GM21786 (cell line): ENCODE measurements at regions not wholly inside any gene's neighbourhood (a gene's known extent, or its start where the extent isn't known, plus 50 kb on each side); places are given as distances from the start of the nearest gene placed in this dataset.
A peak's percentile ranks its signal among the peaks of the same experiment; 100 is the strongest.

Experiments used
- ATAC-seq: cut with Tn5 transposase; IDR thresholded peaks from one replicate; pipeline ENCODE4 v1.9.1; 2021; ENCODE audit not compliant: unreplicated experiment

DNA sequence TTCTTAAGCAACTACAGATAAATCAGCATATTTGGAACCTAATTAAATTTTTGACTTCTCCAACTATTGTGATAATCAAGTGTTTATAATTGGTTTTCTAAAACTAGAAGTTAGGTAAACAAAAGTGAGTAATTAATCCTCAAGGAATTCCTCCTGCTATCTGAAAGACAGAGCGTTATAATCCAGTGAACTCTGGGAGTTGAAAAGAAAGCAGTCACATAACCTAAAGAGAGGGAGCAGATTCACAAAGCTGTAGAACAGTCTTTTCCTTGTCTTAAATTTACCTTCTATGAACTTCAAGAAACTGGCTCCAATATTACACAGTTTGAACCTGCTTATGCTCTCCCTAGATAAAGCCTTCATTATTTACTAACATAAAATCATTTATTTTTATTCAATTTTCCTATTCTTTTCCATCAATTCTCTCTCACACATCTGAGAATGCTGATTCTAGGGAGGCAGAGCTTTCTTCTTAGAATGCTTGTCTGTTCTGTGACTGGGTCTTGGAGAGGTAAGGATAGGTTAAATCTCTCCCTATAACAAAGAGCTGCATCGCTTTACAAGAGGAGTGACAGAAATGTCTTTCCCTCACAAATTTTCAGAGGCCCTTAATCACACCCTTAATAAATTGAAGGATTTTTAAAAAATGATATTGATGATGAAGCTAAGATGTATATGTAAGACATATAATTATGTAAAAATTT, 132.8 kb downstream of the TUSC7 start:
- no peak for ATAC-seq

DNA sequence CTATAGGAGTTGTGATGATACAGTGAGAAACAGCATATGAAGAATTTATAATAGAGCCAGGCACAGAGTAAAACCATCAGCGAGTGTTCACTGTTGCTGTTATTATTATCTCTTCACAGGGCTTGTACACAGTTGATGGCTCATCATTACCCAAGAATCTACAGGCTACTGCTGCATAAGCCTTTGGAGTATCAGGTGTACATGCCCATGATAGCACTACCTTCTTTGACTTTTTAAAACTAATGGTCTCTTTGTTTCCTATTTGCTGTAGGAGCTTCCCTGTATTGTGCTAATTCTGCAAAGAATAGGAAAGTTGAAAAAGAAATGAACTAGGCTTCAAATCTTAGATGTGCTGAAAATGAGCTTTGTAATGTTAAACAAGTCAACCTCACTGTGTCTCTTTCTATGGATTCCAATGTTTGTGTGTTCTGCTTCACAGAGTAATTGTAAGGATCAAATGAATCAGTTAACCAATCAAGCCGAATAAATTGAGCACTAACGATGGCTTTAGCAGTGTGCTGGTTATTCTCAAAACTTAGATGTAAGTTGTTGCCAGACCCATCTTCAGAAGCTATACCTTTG, 138.8 kb downstream of the TUSC7 start:
- no peak for ATAC-seq

DNA sequence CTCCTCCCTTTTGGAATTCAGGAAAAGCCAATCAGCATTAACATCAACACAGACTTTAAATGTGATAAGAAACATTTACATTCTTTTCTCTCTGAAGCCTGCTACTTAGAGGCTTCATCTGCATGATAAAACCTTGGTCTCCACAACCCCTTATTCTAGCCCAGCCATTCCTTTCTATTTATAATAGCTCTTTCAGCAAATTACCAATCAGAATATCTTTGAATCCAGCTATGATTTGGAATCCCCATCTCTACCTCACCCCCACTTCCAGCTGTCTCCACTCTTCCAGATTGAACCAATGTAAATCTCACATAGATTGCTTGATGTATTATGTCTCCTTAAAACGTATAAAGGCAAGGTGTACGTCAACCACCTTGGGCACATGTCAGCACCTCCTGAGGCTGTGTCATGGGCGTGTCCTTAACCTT, 139.7 kb downstream of the TUSC7 start:
- ATAC-seq, result no peak

DNA sequence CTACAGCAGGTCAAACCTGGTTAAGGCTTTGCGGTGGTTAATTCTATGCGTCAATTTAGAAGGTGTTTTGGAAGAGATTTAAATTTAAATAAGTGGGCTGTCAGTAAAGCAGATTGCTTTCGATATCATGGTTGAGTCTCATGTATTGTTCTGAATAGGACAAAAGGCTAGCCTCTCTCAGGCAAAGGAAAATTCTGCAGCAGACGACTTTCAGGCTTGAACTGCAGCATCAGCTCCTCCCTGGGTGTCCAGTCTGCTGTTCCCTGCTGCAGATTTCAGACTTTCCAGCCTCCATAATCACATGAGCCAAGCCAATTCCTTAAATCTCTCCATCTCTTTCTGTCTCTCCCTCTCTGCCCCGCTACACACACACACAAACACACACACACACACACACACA, 143.2 kb downstream of the TUSC7 start:
- ATAC-seq, result no peak

DNA sequence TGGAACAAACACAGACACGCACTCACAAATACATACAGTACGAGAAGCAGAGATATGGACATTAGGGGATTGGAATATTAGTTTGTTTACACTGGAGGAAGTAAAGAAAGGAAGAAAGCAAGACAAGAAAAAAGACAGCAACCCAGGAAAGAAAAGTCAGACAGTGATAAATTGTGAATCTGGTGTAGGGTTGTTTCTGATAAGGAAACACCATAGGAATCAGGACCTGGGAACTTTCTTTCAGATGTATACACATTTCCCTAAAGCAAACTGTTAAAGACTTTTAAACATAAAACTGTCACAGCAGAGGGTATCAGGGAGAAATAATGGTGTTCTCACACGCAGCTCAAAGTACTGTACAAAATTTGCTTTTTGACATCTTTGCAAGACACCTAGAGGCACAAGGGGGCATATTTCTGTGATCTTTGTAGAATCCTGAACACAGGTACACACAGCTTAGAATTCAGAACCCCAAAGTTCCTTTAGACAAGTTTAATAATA, 153.7 kb downstream of the TUSC7 start:
- ATAC-seq, result no peak

DNA sequence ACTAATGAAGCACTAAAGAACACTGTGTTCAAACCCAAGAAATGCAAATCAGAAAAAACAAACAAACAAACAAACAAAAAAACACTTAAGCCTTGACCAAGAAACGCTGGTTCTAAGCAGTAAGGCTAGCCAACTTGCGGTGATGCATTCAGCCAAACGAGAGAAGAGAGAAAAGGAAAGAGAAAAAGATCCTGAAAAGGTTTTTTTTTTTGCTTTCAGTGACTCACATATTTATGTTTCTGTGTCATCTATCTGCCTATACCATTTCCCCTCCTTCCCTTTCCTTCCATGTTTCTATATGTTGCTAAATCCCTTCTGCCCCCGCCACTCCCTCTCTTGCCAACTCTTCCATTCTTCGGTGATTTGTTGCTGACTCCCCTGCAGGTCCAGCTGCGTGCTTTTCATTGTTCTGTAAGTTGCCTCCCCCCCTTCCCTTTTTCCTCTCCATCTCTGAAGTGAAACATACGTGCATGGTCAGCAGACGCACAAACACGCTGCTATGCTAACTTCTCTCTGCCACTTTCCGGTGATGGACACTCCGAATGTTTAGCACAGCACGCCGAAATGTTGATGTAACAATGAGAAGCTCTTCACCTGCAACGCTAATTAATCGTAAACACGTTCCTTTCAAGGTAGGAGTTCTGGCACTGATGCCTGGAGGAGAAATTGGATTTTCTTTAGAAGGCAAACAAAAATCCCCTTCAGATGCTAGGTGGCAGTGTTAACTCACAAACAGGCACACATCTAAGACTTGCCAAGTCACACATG, 154.4 kb downstream of the TUSC7 start:
- peak; percentile 43 for ATAC-seq

DNA sequence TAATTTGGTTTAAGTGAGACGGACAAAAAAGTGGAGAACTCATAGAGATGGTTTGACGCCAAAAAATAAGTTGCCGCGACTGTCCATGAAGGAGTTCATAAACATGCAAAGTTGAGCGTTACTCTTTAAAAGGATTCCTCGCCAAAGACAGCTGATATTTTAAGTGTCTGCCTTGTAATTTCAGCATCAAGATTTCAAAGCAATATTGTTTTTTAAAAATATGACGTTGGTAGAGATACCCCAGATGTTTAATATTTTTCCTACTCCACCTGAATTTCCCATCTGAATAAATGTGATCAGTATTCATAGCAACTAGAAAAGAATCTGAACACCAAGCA, 155.0 kb downstream of the TUSC7 start:
- no peak for ATAC-seq

DNA sequence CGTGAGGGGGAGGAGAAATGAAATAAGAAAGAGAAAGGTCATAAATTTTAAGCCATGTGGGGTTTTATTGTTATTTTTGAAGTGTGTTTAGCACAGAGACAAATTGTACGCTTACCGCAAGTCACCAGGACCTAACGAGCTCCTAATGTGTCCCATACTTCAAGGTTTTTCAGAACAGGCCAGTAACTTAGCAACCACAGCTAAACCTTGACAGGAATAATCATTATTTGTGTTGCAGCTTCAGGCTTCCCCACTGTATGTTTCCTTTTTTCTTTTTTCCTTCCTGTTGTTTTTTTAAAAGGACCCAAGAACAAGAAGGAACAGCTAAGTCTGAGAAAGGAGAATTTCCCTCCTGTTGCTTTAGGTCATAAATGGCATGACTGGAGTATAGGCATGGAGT, 160.8 kb downstream of the TUSC7 start:
- ATAC-seq, result no peak

DNA sequence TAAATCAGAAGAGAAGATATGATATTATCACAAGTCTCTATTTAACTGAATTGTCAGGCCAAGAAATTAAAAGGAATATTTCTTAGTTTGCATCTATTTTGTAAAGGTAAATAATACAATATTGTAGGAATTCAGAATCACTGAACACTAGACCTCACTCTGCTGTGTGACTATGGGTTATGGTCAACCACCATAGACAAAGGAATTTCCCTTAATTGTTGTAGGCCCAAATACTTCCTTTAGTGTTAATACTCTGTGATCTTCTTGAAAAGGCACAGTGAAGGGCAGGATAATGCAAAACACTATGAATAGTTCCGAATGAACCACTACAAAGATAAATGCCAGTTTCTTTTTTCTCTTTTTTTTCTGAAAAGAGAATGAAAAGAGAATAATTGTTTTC, 162.3 kb downstream of the TUSC7 start:
- no peak for ATAC-seq

DNA sequence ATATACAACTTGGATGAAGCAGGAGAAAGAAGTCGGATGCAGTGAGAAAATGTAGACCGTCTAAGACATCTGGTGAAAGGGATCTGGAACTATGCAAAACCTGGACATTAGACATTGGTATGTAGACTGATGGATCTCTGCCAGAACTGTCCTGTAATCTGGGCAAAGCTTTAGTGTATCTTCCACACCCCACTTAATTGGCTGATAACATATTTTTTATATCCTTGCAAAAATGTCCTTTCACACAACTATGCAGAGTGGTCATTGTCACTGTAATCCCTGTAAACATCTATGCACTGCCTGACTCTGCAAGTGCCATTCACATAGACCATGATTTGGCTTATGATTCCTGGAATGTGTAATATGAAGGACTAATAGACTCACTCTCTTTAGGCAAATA, 163.1 kb downstream of the TUSC7 start:
- no peak for ATAC-seq

DNA sequence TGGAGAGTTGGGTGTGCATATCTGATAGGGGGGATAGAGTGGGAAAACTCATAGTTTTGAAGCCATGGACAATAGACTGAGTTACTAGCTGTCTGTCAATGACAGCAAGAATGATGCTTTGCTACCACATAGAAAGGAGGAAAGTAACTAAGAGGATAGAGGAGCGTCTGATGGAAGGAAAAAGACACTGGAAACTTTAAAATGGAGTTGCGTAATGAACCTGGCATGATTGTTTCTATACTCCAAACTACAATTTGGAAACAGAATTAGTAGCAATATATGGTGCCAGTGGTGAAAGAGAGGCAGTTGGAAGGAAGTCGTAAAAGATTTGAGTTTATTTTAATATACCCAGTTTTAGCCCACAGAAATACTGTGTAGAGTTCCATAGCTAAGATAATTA, 163.6 kb downstream of the TUSC7 start:
- no peak for ATAC-seq

DNA sequence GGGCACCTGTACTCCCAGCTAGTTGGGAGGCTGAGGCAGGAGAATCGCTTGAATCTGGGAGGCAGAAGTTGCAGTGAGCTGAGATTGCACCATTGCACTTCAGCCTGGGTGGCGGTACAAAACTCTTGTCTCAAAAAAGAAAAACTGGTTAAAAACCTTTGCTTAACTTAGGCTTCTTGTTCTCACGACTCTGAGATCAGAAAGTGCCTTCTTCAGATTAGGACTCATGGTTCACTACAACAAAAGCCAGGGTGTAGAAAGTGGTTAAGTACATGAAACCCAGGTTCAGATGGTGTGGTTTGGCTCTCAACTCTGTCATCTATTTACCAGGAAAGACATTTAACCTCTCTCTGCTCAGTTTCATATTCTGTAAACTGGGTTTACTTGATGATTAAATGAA, 168.4 kb downstream of the TUSC7 start:
- peak; percentile 53 for ATAC-seq

DNA sequence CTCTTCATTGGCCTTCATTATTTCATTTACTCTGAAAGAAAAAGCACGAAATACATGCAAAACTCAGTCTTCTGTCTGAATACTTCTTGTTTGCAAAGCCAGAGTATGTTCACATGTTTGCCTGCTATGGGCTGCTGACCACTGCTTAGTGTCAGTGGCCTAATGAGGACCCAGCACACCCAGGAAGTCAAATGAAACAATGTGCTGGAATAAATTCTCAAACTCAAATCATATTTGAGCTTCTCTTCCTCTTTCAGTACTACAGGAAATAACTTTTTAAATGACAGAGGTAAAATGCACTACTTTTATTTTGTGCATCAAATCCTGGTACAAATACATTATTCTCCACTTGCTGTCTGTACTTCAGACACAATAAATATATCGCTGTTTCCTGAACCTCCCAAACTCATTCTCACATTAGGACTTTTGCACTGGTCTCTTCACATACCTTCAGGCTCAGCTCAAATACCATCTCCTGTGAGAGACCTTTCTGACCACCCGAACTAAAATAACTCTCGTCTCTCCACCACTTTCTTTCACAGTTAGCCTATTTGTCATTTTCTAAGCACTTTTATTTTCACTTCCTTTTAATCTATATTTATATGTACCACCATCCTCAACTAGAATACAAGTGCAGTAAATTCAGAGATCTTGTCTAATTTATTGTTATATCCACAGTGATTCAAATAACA, 176.8 kb downstream of the TUSC7 start:
- peak; percentile 91 for ATAC-seq

DNA sequence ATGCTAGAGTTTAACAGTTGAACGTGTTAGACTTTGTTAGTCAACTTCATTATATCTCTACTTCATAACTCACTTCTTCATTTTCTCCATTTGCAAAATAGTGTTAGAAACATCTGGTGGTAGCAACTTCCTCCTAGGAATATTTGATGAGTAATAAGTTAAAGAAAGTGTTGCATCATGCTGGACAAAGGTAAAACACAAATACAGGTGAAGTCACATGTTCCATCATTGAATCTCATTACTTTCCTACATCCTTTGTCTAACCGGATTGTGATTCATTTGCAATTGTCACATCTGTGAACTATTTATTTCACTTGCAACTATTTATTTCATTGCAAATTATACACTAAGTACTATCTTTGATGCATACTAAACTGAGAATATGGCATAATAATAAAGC, 186.5 kb downstream of the TUSC7 start:
- no peak for ATAC-seq

DNA sequence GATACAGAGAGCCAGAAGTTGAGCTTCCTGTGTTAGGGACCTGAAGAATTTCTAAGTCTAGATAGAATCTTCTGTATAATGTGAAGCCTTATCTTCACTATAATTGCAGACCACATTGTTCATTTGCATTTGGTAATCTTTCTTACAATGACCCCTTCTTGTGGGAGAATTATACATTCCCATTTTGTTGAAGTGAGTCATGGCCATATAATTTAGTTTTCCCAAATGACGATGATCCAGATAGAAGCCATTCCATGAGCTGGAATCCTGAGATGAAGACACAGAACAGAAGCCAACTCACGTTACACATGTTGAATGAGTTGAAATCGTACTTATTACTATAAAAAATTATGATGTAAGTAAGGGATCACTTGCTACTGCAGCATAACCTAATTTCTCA, 187.8 kb downstream of the TUSC7 start:
- no peak for ATAC-seq

DNA sequence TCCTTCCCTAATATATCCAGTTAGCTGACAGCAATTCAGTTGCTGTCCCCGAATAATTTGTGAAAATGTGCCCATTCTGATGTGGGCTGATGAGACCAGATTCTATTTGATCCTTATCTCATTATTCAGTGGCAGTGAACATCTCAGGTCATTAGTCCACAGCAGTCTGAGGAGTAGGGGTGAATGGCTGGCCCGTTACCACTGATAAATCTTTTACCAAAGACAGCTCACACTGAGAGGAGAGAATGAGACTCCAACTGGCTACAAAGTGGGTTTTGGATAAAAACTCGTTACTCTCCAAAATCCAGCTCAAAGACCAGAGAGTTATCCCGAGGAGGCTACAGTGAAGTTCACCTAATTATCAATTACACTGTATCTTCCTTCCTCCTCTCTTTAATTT, 189.7 kb downstream of the TUSC7 start:
- ATAC-seq, result no peak

DNA sequence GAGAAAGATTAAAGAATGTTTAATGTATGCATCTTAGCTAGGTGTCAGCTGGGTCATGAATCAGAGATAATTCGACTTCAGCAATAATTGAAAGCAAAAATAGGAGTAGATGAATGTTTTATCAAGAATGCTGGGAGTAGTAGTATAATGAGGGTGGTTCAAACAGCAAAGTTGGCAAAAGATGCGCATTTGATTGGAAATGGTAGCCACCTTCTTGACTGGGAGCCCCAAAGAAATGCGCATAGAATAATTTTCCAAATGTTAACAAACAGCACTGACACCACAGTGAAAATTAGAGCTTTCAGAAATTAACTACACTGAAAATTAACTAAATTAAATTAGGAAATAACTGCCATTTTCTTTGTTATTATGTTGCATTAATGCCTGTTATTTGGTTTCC, 195.8 kb downstream of the TUSC7 start:
- no peak for ATAC-seq

DNA sequence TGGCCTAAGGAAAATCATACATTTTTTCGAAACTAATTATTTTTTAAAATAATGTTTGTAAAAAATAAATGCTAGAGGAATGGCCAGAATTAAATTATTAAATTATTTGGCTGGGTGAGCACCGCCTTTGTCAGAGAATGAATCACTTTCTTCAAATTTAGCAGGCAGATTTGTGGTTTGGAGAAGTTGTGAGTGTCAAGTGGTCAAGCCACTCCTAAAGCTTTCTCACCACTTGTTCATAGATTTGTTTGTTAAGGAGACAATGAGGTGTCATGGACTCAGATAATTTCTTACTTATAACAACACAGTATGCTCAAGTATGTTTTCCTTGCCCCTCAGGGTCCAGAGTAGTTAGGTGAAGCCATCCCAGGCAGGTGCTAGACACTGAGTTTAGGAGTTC, 196.2 kb downstream of the TUSC7 start:
- ATAC-seq, result no peak

DNA sequence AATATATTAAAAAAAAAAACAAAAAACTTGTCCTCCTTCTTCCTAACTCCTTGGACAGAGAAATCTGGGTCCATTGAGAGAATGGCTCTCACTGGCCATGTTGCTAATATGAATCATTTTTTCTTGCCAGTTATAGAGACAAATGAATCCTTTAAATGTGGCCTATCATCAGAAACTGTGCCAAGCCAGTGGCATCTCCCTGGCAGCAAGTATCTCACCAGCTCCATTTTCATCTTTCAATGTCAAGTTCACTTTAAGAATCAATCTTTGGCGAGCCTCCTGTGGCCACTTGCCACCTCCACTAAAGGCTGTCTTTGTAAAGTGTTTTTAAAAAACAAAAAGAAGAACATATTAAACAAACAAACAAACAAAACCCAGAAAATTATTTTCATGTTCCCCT, 202.5 kb downstream of the TUSC7 start:
- ATAC-seq, result no peak

DNA sequence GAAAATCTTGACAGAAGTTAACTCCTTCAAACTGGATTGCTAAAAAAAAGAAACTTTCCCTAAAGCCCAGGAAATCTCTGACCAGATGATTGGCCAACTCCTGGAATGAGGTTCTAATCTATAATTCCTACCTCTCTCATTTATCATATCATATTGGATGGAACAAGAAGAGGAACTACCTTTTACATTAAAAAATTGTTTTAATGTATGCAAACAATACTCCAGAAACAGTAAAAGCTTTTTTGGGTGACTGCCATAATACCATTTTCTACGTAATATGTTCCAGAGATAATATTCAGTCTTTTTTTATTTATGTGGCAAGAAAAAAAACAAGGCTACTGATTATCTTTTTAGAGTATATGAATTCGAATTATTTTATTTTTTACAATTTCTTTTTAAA, 204.4 kb downstream of the TUSC7 start:
- no peak for ATAC-seq

DNA sequence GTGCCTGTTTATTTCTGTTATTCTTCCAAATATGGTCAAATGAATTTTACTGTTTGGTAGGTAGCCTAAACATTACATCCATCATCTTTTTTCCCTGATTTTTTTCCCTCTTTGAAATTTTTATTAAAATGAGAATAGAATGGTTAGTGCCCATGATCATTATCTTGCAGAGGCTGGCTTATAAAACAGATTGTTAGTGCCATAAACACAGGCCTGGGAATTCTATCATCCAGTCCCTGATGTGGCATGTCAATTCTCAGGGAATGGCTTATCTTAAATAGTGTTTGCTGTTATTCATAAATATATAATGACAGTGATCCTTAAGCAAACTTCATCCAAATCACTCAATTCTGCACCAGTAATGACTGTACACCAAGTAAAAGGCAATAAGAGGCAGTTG, 207.3 kb downstream of the TUSC7 start:
- ATAC-seq, result no peak
